ENCODE measurements at regions not wholly inside any gene's neighbourhood (a gene's known extent, or its start where the extent isn't known, plus 50 kb on each side); places are given as distances from the start of the nearest gene placed in this dataset.

DNA sequence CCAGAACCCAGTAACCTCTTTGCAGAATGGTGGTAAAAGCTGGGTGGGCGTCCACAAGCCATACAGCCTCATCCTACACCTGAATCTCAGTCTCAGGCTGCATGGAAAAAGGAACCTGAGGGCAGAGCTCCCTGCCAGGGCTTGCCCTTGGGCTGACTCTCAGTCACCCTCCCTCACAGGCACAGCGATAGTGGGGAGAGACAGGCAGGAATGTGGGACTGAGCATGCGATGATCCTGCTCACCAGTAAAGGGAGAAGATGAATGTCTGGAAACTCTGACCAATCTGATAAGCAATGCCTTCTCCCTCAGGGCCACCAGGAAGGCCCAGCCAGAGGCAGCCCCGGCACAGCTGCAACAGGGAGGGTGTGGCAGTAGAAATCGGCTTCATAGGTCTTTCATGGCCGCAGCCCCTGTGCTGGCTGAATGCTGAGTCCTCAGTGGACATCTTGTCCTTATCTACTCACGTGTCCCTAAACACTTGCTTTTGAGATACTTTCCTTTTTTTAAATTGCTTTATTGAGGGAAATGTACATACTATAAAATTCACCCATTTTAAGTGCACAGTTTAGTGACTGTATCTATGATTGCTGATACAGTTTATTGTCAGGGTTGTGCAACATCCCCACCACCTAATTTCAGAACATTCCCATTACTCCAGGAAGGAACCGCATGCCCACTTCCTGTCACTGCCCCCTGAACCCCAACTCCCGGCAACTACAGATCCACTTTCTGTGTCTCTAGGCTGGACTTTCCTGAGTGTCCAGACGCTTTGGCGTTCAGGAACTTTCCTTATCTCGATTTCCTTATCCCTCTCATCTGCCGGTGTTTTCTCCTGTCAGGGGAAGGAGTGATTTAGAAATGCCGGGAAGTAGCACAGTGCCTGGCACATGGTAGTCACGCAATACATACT is 258.1 kb downstream of the PCNX1 start:
- TF ChIP-seq CTCF (IDR thresholded peaks at IDR 0.05 in 4 of 5, conservative IDR thresholded peaks at IDR 0.05 in 1 of 5) (no peak), POLR2A (IDR thresholded peaks at IDR 0.05) (no peak)

Data from gastrocnemius medialis (tissue), 4 donors.